Type B pancreatic cell (in vitro differentiated cells): ENCODE measurements at regions not wholly inside any gene's neighbourhood (a gene's known extent, or its start where the extent isn't known, plus 50 kb on each side); places are given as distances from the start of the nearest gene placed in this dataset.

Experiments
- DNase-seq: peaks from one replicate; pipeline ENCODE4 v3.0.0; 2021; ENCODE audit warnings: mixed read lengths; ENCODE audit not compliant: unreplicated experiment; ENCODE audit errors: extremely low spot score
- H3K27ac Mint-ChIP-seq: 2 replicates; pipeline ENCODE4 v1.8.0; 2021; ENCODE audit warnings: mild to moderate bottlenecking, mixed read lengths
- H3K27me3 Mint-ChIP-seq: 2 replicates; pipeline ENCODE4 v1.8.0; 2021; ENCODE audit warnings: mixed read lengths
- H3K36me3 Mint-ChIP-seq: 2 replicates; pipeline ENCODE4 v1.8.0; 2021; ENCODE audit warnings: mixed read lengths
- H3K4me1 Mint-ChIP-seq: one replicate; pipeline ENCODE4 v1.8.0; 2021; ENCODE audit warnings: mixed read lengths; ENCODE audit not compliant: unreplicated experiment
- H3K4me3 Mint-ChIP-seq: 2 replicates; pipeline ENCODE4 v1.8.0; 2021; ENCODE audit warnings: mild to moderate bottlenecking, mixed read lengths
- H3K9me3 Mint-ChIP-seq: 2 replicates; pipeline ENCODE4 v1.8.0; 2021; ENCODE audit warnings: mixed read lengths
- TF ChIP-seq, protein P1 (sequence below): fragments of 200-600 bp; sonication (generic); conservative IDR thresholded peaks from 2 replicates; pipeline ENCODE4 v1.5.0; 2021; ENCODE audit warnings: antibody characterized with exemption, mild to moderate bottlenecking

DNA sequence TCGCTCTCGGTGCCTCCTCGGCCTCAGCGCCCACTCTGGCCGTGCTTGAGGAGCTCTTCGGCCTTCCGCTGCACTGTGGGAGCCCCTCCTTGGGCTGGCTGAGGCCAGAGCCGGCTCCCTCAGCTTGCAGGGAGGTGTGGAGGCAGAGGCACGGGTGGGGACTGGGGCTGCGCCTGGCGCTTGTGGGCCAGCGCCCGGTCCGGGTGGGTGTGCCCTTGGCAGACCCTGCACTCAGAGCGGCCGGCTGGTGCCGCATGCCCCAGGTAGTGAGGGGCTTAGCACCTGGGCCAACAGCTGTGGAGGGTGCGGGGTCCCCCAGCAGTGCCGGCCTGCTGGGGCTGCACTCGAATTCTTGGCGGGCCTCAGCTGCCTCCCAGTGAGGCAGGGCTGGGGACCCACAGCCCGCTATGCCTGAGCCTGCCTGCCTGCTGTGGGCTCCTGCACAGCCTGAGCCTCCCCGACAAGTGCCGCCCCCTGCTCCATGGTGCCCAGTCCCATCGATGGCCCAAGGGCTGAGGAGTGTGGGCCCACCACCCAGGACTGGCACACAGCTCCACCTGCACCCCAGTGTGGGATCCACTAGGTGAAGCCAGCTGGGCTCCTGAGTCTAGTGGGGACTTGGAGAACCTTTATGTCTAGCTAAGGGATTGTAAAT lies 2085.2 kb upstream of the ACO1 start:
- Mint-ChIP-seq H3K9me3 (no peaks in the 10 kb centered on the region), H3K4me1 (no peaks in the 10 kb centered on the region), H3K27ac (no peak overlapping the region), H3K4me3 (no peak overlapping the region), H3K27me3 (no peaks in the 10 kb centered on the region), H3K36me3 (no peaks in the 10 kb centered on the region)
- DNase-seq: no peak
- TF ChIP-seq, protein P1, sequence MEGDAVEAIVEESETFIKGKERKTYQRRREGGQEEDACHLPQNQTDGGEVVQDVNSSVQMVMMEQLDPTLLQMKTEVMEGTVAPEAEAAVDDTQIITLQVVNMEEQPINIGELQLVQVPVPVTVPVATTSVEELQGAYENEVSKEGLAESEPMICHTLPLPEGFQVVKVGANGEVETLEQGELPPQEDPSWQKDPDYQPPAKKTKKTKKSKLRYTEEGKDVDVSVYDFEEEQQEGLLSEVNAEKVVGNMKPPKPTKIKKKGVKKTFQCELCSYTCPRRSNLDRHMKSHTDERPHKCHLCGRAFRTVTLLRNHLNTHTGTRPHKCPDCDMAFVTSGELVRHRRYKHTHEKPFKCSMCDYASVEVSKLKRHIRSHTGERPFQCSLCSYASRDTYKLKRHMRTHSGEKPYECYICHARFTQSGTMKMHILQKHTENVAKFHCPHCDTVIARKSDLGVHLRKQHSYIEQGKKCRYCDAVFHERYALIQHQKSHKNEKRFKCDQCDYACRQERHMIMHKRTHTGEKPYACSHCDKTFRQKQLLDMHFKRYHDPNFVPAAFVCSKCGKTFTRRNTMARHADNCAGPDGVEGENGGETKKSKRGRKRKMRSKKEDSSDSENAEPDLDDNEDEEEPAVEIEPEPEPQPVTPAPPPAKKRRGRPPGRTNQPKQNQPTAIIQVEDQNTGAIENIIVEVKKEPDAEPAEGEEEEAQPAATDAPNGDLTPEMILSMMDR: no peak

DNA sequence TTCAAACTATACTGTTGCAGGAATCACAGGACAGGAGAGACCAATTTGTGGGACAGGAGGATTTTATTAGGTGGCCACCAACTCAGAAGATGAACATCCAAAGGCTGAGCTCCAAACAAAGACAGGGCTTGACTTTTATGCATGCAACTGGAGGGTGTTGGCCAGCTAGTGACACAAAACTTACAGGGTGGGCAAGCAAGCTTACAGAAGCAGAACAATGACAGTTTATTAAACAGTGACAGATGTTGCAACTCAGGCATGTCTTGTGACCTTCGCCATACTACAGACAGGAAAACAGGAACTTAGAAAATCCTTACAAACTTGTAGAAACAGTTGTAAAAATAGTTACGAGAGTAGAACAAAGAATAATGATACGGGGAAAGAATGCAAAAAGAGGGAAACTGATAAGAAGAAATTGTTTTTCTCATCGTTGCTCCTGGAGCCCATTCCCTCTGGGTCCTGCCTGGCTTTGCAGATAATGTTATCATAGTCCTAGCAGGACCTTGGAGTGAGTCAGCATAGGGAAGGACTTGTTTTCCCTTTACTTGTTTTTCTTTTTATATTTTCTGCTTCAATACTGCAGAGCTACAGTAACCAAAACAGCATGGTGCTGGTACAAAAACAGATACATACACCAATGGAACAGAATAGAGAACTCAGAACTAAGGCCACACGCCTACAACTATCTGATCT lies 2083.0 kb upstream of the ACO1 start:
- no peaks in the 10 kb centered on the region for H3K4me1 Mint-ChIP-seq
- no peak for DNase-seq
- H3K27me3 Mint-ChIP-seq: no peaks in the 10 kb centered on the region
- H3K9me3 Mint-ChIP-seq: no peaks in the 10 kb centered on the region
- no peaks in the 10 kb centered on the region for H3K36me3 Mint-ChIP-seq
- H3K4me3 Mint-ChIP-seq: no peak overlapping the region
- no peak overlapping the region for H3K27ac Mint-ChIP-seq
- TF ChIP-seq, protein P1: no peak

DNA sequence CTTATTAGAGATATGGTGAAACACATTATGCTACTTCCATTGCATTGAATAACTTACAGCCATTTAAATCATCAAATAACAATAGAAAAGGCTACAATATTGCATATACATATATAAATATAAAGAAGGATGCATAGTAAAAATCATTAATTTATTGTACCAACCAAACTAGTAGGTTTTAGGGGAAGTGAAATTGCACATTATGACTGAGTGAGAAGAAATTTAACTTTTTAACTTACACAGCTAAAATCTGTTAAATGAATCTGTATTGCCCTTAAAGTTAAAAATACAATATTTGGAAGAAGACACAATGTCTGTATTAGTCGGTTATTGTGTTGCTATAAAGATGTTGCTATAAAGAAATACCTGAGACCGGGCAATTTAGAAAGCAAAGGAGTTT lies 2073.7 kb upstream of the ACO1 start:
- Mint-ChIP-seq H3K4me1 (no peaks in the 10 kb centered on the region), H3K27me3 (no peaks in the 10 kb centered on the region), H3K36me3 (no peaks in the 10 kb centered on the region), H3K9me3 (no peaks in the 10 kb centered on the region), H3K27ac (no peak overlapping the region), H3K4me3 (no peak overlapping the region)
- TF ChIP-seq, protein P1: no peak
- no peak for DNase-seq

GRCh38 chr9:30329431-30329830 lies 2055.0 kb upstream of the ACO1 start:
- Mint-ChIP-seq H3K36me3 (no peaks in the 10 kb centered on the region), H3K9me3 (no peaks in the 10 kb centered on the region), H3K27me3 (peaks cover 3% of the 10 kb centered on the region), H3K4me3 (no peak overlapping the region), H3K27ac (no peak overlapping the region), H3K4me1 (no peaks in the 10 kb centered on the region)
- no peak for DNase-seq
- TF ChIP-seq, protein P1: no peak

DNA sequence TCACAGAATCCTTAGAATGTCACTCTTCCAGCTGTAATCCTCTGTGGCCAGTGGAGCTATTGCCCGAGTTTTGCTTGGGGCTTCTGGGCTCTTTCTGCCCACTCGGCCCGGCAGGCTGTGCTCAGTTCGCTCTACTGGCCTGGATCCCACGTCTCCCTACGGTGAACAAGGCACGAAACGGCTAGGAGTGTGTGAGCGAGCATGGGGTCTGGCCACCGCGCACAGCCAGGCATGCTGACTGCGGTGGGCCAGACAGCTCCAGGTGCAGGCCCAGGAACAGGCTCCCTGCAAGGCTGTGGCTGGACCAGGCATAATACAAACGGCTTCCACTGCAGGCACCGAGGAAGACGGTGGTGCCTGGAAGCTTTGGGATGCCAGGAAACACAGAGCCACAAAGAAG lies 2035.5 kb upstream of the ACO1 start:
- H3K27ac Mint-ChIP-seq: no peak overlapping the region
- no peak overlapping the region for H3K4me3 Mint-ChIP-seq
- no peaks in the 10 kb centered on the region for H3K27me3 Mint-ChIP-seq
- DNase-seq: no peak
- H3K36me3 Mint-ChIP-seq: no peaks in the 10 kb centered on the region
- H3K4me1 Mint-ChIP-seq: no peaks in the 10 kb centered on the region
- TF ChIP-seq, protein P1: no peak
- H3K9me3 Mint-ChIP-seq: no peaks in the 10 kb centered on the region
